Activated naive CD8-positive, alpha-beta T cell treated with anti-CD3 and anti-CD28 coated beads for 36 hours (primary cell): ENCODE measurements at regions not wholly inside any gene's neighbourhood (a gene's known extent, or its start where the extent isn't known, plus 50 kb on each side); places are given as distances from the start of the nearest gene placed in this dataset.

ENCODE experiments used
- DNase-seq: peaks from one replicate; pipeline ENCODE4 v3.0.0; 2021
- H3K27ac Mint-ChIP-seq: one replicate; pipeline ENCODE4 v1.8.0; 2022; ENCODE audit warnings: mild to moderate bottlenecking, moderate library complexity, mixed read lengths
- H3K27me3 Mint-ChIP-seq: one replicate; pipeline ENCODE4 v1.8.0; 2022; ENCODE audit warnings: mild to moderate bottlenecking, mixed read lengths
- H3K36me3 Mint-ChIP-seq: one replicate; pipeline ENCODE4 v1.8.0; 2021; ENCODE audit warnings: mild to moderate bottlenecking, mixed read lengths
- H3K4me1 Mint-ChIP-seq: one replicate; pipeline ENCODE4 v1.8.0; 2021; ENCODE audit warnings: mixed read lengths
- H3K4me3 Mint-ChIP-seq: one replicate; pipeline ENCODE4 v1.8.0; 2022; ENCODE audit warnings: mild to moderate bottlenecking, moderate library complexity, mixed read lengths
- H3K9me3 Mint-ChIP-seq: one replicate; pipeline ENCODE4 v1.8.0; 2022; ENCODE audit warnings: mixed read lengths

GRCh38 chr9:80144406-80144805 is 572.6 kb downstream of the TLE4 start:
- no peak for DNase-seq
- Mint-ChIP-seq H3K36me3 (no peaks in the 10 kb centered on the region), H3K4me3 (no peak overlapping the region), H3K27ac (no peak overlapping the region), H3K4me1 (peaks cover 3% of the 10 kb centered on the region), H3K27me3 (peaks cover 4% of the 10 kb centered on the region), H3K9me3 (peaks cover 2% of the 10 kb centered on the region)

DNA sequence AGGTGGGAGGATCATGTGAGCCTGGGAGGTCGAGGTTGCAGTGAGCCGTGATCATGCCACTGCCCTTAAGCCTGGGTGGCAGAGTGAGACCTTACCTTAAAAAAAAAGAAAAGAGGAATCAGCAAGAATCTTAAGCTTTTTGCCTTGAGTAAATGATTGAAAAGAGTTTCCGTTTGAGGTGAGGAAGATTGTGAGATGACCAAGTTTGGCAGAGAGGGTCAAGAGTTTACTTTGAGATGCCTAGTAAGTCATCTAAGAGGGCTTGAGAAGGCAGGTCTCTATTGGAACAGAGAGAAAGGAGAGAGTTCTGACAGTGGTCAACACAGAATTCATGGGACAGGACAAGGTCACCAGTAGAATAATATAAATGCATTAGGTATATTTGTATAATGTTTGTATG is 572.1 kb downstream of the TLE4 start:
- Mint-ChIP-seq H3K27ac (no peak overlapping the region), H3K9me3 (no peaks in the 10 kb centered on the region), H3K36me3 (no peaks in the 10 kb centered on the region), H3K4me1 (peaks cover 3% of the 10 kb centered on the region), H3K27me3 (peaks cover 4% of the 10 kb centered on the region), H3K4me3 (no peak overlapping the region)
- no peak for DNase-seq

- no peaks in the 10 kb centered on the region for H3K36me3 Mint-ChIP-seq
- no peak for DNase-seq
Measured at GRCh38 chr9:80134487-80134886, 562.7 kb downstream of the TLE4 start.

GRCh38 chr9:80131627-80132026 is 559.9 kb downstream of the TLE4 start:
- Mint-ChIP-seq H3K27me3 (peaks cover 13% of the 10 kb centered on the region), H3K9me3 (no peaks in the 10 kb centered on the region), H3K27ac (no peak overlapping the region), H3K4me1 (peaks cover 6% of the 10 kb centered on the region), H3K4me3 (no peak overlapping the region), H3K36me3 (no peaks in the 10 kb centered on the region)
- DNase-seq, result no peak

More at GRCh38 chr9:80134487-80134886, 562.7 kb downstream of the TLE4 start:
- Mint-ChIP-seq H3K4me3 (no peak overlapping the region), H3K4me1 (peaks cover 6% of the 10 kb centered on the region), H3K27me3 (peaks cover 21% of the 10 kb centered on the region), H3K27ac (no peak overlapping the region), H3K9me3 (no peaks in the 10 kb centered on the region)

GRCh38 chr9:80127920-80128319 is 556.2 kb downstream of the TLE4 start:
- Mint-ChIP-seq H3K36me3 (no peaks in the 10 kb centered on the region), H3K27me3 (peaks cover 14% of the 10 kb centered on the region), H3K9me3 (no peaks in the 10 kb centered on the region), H3K27ac (no peak overlapping the region), H3K4me3 (no peak overlapping the region), H3K4me1 (no peaks in the 10 kb centered on the region)
- DNase-seq, result no peak

GRCh38 chr9:80125731-80126264 is 554.0 kb downstream of the TLE4 start:
- no peaks in the 10 kb centered on the region for H3K36me3 Mint-ChIP-seq
- no peaks in the 10 kb centered on the region for H3K9me3 Mint-ChIP-seq
- H3K27ac Mint-ChIP-seq, result no peak overlapping the region
- no peaks in the 10 kb centered on the region for H3K4me1 Mint-ChIP-seq
- H3K27me3 Mint-ChIP-seq, result peaks cover 14% of the 10 kb centered on the region
- no peak overlapping the region for H3K4me3 Mint-ChIP-seq
- DNase-seq, result no peak

DNA sequence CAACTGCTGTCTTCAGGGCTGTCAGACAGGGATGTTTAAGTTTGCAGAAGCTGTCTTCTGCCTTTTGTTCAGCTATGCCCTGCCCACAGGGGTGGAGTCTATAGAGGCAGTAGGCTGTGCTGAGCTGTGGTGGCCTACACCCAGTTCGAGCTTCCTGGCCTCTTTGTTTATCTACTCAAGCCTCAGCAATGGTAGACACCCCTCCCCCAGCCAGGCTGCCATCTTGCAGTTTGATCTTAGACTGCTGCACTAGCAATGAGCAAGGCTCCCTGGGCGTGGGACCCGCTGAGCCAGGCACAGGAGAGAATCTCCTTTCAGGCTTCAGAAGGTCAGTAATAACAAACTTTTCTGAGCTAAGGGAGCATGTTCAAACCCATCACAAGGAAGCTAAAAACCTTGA is 545.3 kb downstream of the TLE4 start:
- Mint-ChIP-seq H3K36me3 (no peaks in the 10 kb centered on the region), H3K4me3 (no peak overlapping the region), H3K27ac (no peak overlapping the region), H3K27me3 (peaks cover 16% of the 10 kb centered on the region), H3K4me1 (no peaks in the 10 kb centered on the region), H3K9me3 (peaks cover 14% of the 10 kb centered on the region)
- no peak for DNase-seq

DNA sequence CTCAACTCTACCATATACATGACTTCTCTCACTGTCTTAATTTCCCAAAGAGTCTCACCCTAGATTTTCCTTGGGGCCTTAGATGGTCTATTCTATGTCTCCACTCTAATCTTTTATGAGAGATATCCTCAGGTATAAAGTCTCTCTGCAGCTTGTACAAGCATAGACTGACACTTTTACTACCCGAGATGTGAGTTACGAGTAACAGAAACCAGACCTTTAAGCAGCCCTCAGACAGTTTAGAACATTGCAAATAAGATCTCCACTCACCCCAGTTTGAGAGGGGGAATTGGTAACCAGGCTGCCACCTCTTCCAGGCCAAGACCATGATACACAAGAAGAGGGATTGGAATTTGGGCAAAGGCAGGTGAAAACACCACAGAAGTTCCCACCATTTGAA is 542.5 kb downstream of the TLE4 start:
- no peak overlapping the region for H3K27ac Mint-ChIP-seq
- peaks cover 16% of the 10 kb centered on the region for H3K27me3 Mint-ChIP-seq
- H3K36me3 Mint-ChIP-seq, result no peaks in the 10 kb centered on the region
- DNase-seq, result no peak
- no peaks in the 10 kb centered on the region for H3K4me1 Mint-ChIP-seq
- no peak overlapping the region for H3K4me3 Mint-ChIP-seq
- H3K9me3 Mint-ChIP-seq, result peaks cover 12% of the 10 kb centered on the region

DNA sequence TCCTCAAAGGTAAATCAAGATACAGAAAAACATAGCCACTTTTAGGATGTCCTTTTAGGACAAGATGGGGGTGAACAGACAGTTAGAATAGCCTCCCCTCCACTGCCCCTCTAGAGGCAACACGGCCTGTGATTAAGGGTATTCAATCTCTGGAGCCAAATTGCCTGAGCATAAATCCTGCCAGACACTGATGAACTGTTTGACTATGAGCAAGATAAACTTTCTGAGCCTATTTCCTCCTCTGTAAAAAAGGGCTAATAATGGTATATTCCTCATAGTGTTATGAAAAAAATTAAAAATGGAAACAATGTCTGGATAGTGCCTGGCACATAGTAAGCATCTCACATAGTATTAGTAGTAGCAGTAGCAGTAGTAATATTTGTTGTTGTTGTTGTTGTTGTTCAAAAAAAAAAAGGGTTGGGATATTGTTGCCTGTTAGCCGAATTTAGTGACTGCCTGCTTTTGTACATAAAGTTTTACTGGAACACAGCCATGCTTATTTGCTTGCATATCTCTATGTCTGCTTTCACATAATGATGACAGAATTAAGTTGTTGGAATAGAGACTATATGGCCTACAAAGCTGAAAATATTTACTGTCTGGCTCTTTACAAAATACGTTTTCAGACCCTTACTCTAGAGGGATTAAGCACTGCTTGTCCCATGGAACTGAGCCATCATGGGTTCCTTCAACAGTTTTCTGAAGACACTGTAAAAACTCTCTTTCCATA is 536.3 kb downstream of the TLE4 start:
- DNase-seq, result no peak
- Mint-ChIP-seq H3K27ac (no peak overlapping the region), H3K9me3 (peaks cover 2% of the 10 kb centered on the region), H3K27me3 (peaks cover 8% of the 10 kb centered on the region), H3K4me1 (no peaks in the 10 kb centered on the region), H3K4me3 (no peak overlapping the region), H3K36me3 (peaks cover 1% of the 10 kb centered on the region)

GRCh38 chr9:80097476-80097875 is 525.7 kb downstream of the TLE4 start:
- Mint-ChIP-seq H3K36me3 (peaks cover 4% of the 10 kb centered on the region), H3K4me1 (peaks cover 22% of the 10 kb centered on the region), H3K27ac (no peak overlapping the region), H3K27me3 (peaks cover 11% of the 10 kb centered on the region), H3K4me3 (no peak overlapping the region), H3K9me3 (peaks cover 2% of the 10 kb centered on the region)
- DNase-seq, result no peak

GRCh38 chr9:80094176-80094771 is 522.5 kb downstream of the TLE4 start:
- no peak for DNase-seq
- Mint-ChIP-seq H3K27me3 (peaks cover 18% of the 10 kb centered on the region), H3K27ac (peak overlapping the region; percentile 75), H3K9me3 (peaks cover 2% of the 10 kb centered on the region), H3K4me1 (peaks cover 22% of the 10 kb centered on the region), H3K4me3 (peak overlapping the region; percentile 14), H3K36me3 (peaks cover 4% of the 10 kb centered on the region)

DNA sequence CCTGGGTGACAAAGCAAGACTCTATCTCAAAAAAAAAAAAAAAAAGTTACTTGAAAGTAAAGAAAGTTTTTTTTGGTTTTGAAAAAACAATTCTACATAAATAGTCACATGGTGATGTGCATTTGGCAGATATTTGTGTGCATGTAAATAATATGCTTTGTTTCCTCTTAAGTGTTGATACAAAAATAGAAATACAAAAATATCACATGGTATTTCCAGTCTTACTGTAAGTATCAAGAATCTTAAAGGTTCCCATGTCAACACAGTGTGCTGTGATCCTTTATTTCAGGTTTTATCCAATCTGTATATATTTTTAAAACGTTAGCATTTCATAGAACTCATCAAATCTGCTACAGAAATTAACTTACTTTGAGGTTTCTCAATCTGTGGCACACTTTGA is 521.9 kb downstream of the TLE4 start:
- peaks cover 4% of the 10 kb centered on the region for H3K36me3 Mint-ChIP-seq
- H3K4me1 Mint-ChIP-seq, result peaks cover 22% of the 10 kb centered on the region
- DNase-seq, result no peak
- H3K27me3 Mint-ChIP-seq, result peaks cover 18% of the 10 kb centered on the region
- H3K4me3 Mint-ChIP-seq, result no peak overlapping the region
- H3K9me3 Mint-ChIP-seq, result peaks cover 2% of the 10 kb centered on the region
- H3K27ac Mint-ChIP-seq, result no peak overlapping the region

GRCh38 chr9:80091526-80091925 is 519.8 kb downstream of the TLE4 start:
- H3K4me1 Mint-ChIP-seq, result peaks cover 31% of the 10 kb centered on the region

GRCh38 chr9:80090317-80090716 is 518.6 kb downstream of the TLE4 start:
- DNase-seq, result no peak
- Mint-ChIP-seq H3K4me1 (peaks cover 42% of the 10 kb centered on the region), H3K27ac (no peak overlapping the region), H3K36me3 (peaks cover 2% of the 10 kb centered on the region), H3K9me3 (no peaks in the 10 kb centered on the region), H3K27me3 (peaks cover 16% of the 10 kb centered on the region), H3K4me3 (no peak overlapping the region)

More at GRCh38 chr9:80091526-80091925, 519.8 kb downstream of the TLE4 start:
- Mint-ChIP-seq H3K9me3 (peaks cover 2% of the 10 kb centered on the region), H3K36me3 (peaks cover 4% of the 10 kb centered on the region), H3K27me3 (peaks cover 18% of the 10 kb centered on the region), H3K4me3 (no peak overlapping the region), H3K27ac (no peak overlapping the region)
- DNase-seq, result no peak

- Mint-ChIP-seq H3K27ac (peak overlapping the region; percentile 87), H3K27me3 (peaks cover 3% of the 10 kb centered on the region), H3K9me3 (no peaks in the 10 kb centered on the region), H3K4me1 (peaks cover 27% of the 10 kb centered on the region), H3K36me3 (no peaks in the 10 kb centered on the region), H3K4me3 (no peak overlapping the region)
- no peak for DNase-seq
Measured at GRCh38 chr9:80086822-80087345, 515.1 kb downstream of the TLE4 start.
